GM12891 (cell line): ENCODE measurements at regions not wholly inside any gene's neighbourhood (a gene's known extent, or its start where the extent isn't known, plus 50 kb on each side); places are given as distances from the start of the nearest gene placed in this dataset.

Experiments used
- PAX5 ChIP-seq: IDR thresholded peaks from 2 replicates; pipeline ENCODE4 v1.6.1; 2011; ENCODE audit warnings: low read length, moderate library complexity, mild to moderate bottlenecking; ENCODE audit not compliant: insufficient read depth, severe bottlenecking
- POLR2A ChIP-seq: IDR thresholded peaks from 2 replicates; pipeline ENCODE4 v1.6.1; 2011; ENCODE audit warnings: low read depth, low read length, control low read depth
- POLR2AphosphoS5 ChIP-seq: IDR thresholded peaks from 2 replicates; pipeline ENCODE4 v1.6.1; 2011; ENCODE audit warnings: low read depth, low read length, control low read depth
- POU2F2 ChIP-seq: IDR thresholded peaks from 2 replicates; pipeline ENCODE4 v1.6.1; 2011; ENCODE audit warnings: low read depth, mild to moderate bottlenecking, control low read depth, low read length, moderate library complexity
- SPI1 ChIP-seq: IDR thresholded peaks from 2 replicates; pipeline ENCODE4 v1.6.1; 2011; ENCODE audit warnings: low read depth, low read length, control low read depth
- TAF1 ChIP-seq: IDR thresholded peaks from 2 replicates; pipeline ENCODE4 v1.6.1; 2011; ENCODE audit warnings: low read depth, low read length, control low read depth

DNA sequence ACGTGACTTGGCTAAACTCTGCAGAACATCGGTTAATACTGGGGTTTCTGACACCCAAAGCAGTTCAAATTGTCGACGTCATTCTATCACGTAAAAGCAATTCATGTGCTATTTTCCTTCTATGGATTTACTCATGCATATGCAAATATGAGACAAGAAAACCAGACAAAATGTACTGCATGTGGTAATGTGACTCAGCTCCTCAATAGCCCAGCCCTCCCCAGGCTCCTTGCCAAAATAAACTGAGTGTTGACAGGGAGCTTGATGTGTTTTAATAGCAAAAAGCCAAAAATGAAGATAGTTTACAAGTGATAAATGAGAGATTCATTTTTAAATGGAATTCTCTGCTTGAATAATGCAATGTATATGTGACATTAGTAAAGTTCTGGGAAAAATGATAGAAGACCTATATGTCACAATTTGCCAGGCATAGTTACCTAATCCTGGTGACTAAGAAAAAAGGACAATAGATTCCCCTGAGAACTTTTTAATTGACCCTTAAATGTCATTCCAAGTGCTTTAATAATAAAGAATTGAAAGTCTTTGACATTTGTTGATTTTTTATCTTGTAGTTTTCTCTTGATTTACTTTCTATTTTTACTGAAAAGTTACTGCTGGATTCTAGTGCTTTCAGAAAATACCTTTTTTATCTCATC, 1700.6 kb upstream of the TENM3 start:
- no peak for TF ChIP-seq POLR2AphosphoS5
- no peak for TF ChIP-seq TAF1
- TF ChIP-seq POLR2A, result no peak
- no peak for TF ChIP-seq SPI1
- 0 out of 2 replicates have a peak, but pooled peaks have one; percentile 23 for TF ChIP-seq POU2F2
- no peak for TF ChIP-seq PAX5
